Cardiac muscle cell (in vitro differentiated cells and primary cell): ENCODE measurements at regions not wholly inside any gene's neighbourhood (a gene's known extent, or its start where the extent isn't known, plus 50 kb on each side); places are given as distances from the start of the nearest gene placed in this dataset.

Experiments
- DNase-seq, 2 donors: peaks; one replicate each; pipeline versions ENCODE4 v3.0.0 to v3.0.0-alpha.2; 2010 to 2017; ENCODE audit warnings: low read depth in 1 of 2, low spot score in 1 of 2
- H3K27ac ChIP-seq: fragments of 200-600 bp; sonication (generic); 2 replicates; pipeline ENCODE4 v1.5.1; 2016
- H3K27me3 ChIP-seq: fragments of 200-600 bp; sonication (generic); 2 replicates; pipeline ENCODE4 v1.6.0; 2016; ENCODE audit warnings: control low read depth
- H3K36me3 ChIP-seq: fragments of 200-600 bp; sonication (generic); 2 replicates; pipeline ENCODE4 v1.5.1; 2016; ENCODE audit warnings: control low read depth
- H3K4me1 ChIP-seq: fragments of 200-600 bp; sonication (generic); 2 replicates; pipeline ENCODE4 v1.8.1; 2017; ENCODE audit warnings: low read depth, mild to moderate bottlenecking, mixed run types
- H3K4me3 ChIP-seq: fragments of 200-600 bp; sonication (generic); 2 replicates; pipeline ENCODE4 v1.5.1; 2016; ENCODE audit warnings: mild to moderate bottlenecking
- H3K9me3 ChIP-seq: fragments of 200-600 bp; sonication (generic); 2 replicates; pipeline ENCODE4 v1.5.1; 2017; ENCODE audit warnings: low read depth, mild to moderate bottlenecking, control low read depth
- CTCF ChIP-seq: IDR thresholded peaks from 2 replicates; pipeline ENCODE4 v1.5.1; 2012; ENCODE audit warnings: low read depth, mild to moderate bottlenecking, low read length

- Histone ChIP-seq H3K27ac (no peak overlapping the region), H3K27me3 (no peaks in the 10 kb centered on the region), H3K4me3 (no peak overlapping the region), H3K36me3 (no peaks in the 10 kb centered on the region), H3K4me1 (no peaks in the 10 kb centered on the region), H3K9me3 (no peaks in the 10 kb centered on the region)
- DNase-seq = no peak
- no peak for TF ChIP-seq CTCF
These were observed 262.3 kb downstream of the SOX11 start for GRCh38 chr2:5954509-5954908.

- Histone ChIP-seq H3K27ac (no peak overlapping the region), H3K9me3 (no peaks in the 10 kb centered on the region), H3K4me1 (no peaks in the 10 kb centered on the region), H3K27me3 (no peaks in the 10 kb centered on the region), H3K4me3 (no peak overlapping the region), H3K36me3 (no peaks in the 10 kb centered on the region)
- TF ChIP-seq CTCF = no peak
- no peak for DNase-seq
These were observed 263.7 kb downstream of the SOX11 start for GRCh38 chr2:5955921-5956320.

- Histone ChIP-seq H3K27ac (no peak overlapping the region), H3K27me3 (no peaks in the 10 kb centered on the region), H3K36me3 (no peaks in the 10 kb centered on the region), H3K4me1 (no peaks in the 10 kb centered on the region), H3K4me3 (no peak overlapping the region), H3K9me3 (no peaks in the 10 kb centered on the region)
- no peak for DNase-seq
- no peak for TF ChIP-seq CTCF
These were observed 267.9 kb downstream of the SOX11 start for GRCh38 chr2:5959836-5960820.

GRCh38 chr2:5967506-5967905 is 275.3 kb downstream of the SOX11 start:
- Histone ChIP-seq H3K4me1 (no peaks in the 10 kb centered on the region), H3K27ac (no peak overlapping the region), H3K36me3 (no peaks in the 10 kb centered on the region), H3K9me3 (no peaks in the 10 kb centered on the region), H3K27me3 (no peaks in the 10 kb centered on the region), H3K4me3 (no peak overlapping the region)
- DNase-seq = no peak
- TF ChIP-seq CTCF = no peak

GRCh38 chr2:5969303-5969702 is 277.1 kb downstream of the SOX11 start:
- Histone ChIP-seq H3K27ac (no peak overlapping the region), H3K27me3 (no peaks in the 10 kb centered on the region), H3K36me3 (no peaks in the 10 kb centered on the region), H3K4me3 (no peak overlapping the region), H3K9me3 (no peaks in the 10 kb centered on the region), H3K4me1 (no peaks in the 10 kb centered on the region)
- DNase-seq = no peak
- no peak for TF ChIP-seq CTCF
